ENCODE measurements at regions not wholly inside any gene's neighbourhood (a gene's known extent, or its start where the extent isn't known, plus 50 kb on each side); places are given as distances from the start of the nearest gene placed in this dataset.

DNA sequence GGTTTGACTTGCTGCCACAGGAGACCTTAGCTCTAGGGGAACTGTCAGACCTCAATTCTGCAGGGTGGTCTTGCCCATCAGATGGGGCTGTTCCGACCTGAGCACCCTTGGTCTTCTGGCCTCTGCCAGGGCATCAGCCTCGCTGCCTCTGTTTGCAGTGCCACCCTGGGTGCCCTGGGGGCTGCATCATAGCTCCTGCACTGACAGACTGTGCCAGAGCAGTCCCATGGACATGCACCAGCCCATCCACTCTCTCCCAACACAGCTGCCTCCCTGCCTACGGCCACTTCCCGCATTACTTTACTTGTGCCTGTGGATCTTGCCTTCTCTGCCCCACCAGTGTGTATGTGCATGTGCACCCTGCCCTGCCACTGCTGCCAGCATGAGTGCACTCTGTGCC, 884.7 kb upstream of the ARRDC3 start (continued):
- TF ChIP-seq JUNB (IDR thresholded peaks at IDR 0.05; ENCODE audit: unreplicated experiment) (no peak), STAT1 (IDR thresholded peaks at IDR 0.05; ENCODE audit: unreplicated experiment) (no peak), EZH2 (IDR thresholded peaks at IDR 0.05; ENCODE audit: low read depth, unreplicated experiment) (no peak), POLR2AphosphoS5 (IDR thresholded peaks at IDR 0.05; ENCODE audit: low read depth) (no peak), CREB1 (CRISPR knock-in tag; IDR thresholded peaks at IDR 0.05; ENCODE audit: low read depth) (no peak), ZNF114 (CRISPR knock-in tag; IDR thresholded peaks at IDR 0.05) (no peak), EZH2phosphoT487 (IDR thresholded peaks at IDR 0.05; ENCODE audit: unreplicated experiment) (no peak), ZNF331 (CRISPR knock-in tag; IDR thresholded peaks at IDR 0.05; ENCODE audit: low read depth) (no peak), NANOG (IDR thresholded peaks at IDR 0.05; ENCODE audit: borderline replicate concordance) (no peak)
- TF ChIP-seq, protein P1, sequence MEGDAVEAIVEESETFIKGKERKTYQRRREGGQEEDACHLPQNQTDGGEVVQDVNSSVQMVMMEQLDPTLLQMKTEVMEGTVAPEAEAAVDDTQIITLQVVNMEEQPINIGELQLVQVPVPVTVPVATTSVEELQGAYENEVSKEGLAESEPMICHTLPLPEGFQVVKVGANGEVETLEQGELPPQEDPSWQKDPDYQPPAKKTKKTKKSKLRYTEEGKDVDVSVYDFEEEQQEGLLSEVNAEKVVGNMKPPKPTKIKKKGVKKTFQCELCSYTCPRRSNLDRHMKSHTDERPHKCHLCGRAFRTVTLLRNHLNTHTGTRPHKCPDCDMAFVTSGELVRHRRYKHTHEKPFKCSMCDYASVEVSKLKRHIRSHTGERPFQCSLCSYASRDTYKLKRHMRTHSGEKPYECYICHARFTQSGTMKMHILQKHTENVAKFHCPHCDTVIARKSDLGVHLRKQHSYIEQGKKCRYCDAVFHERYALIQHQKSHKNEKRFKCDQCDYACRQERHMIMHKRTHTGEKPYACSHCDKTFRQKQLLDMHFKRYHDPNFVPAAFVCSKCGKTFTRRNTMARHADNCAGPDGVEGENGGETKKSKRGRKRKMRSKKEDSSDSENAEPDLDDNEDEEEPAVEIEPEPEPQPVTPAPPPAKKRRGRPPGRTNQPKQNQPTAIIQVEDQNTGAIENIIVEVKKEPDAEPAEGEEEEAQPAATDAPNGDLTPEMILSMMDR (conservative IDR thresholded peaks at IDR 0.05; ENCODE audit: low read depth in 2 of 2), result no peak
- TF ChIP-seq, protein P2, sequence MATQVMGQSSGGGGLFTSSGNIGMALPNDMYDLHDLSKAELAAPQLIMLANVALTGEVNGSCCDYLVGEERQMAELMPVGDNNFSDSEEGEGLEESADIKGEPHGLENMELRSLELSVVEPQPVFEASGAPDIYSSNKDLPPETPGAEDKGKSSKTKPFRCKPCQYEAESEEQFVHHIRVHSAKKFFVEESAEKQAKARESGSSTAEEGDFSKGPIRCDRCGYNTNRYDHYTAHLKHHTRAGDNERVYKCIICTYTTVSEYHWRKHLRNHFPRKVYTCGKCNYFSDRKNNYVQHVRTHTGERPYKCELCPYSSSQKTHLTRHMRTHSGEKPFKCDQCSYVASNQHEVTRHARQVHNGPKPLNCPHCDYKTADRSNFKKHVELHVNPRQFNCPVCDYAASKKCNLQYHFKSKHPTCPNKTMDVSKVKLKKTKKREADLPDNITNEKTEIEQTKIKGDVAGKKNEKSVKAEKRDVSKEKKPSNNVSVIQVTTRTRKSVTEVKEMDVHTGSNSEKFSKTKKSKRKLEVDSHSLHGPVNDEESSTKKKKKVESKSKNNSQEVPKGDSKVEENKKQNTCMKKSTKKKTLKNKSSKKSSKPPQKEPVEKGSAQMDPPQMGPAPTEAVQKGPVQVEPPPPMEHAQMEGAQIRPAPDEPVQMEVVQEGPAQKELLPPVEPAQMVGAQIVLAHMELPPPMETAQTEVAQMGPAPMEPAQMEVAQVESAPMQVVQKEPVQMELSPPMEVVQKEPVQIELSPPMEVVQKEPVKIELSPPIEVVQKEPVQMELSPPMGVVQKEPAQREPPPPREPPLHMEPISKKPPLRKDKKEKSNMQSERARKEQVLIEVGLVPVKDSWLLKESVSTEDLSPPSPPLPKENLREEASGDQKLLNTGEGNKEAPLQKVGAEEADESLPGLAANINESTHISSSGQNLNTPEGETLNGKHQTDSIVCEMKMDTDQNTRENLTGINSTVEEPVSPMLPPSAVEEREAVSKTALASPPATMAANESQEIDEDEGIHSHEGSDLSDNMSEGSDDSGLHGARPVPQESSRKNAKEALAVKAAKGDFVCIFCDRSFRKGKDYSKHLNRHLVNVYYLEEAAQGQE (IDR thresholded peaks at IDR 0.05; ENCODE audit: unreplicated experiment), result no peak

DNA sequence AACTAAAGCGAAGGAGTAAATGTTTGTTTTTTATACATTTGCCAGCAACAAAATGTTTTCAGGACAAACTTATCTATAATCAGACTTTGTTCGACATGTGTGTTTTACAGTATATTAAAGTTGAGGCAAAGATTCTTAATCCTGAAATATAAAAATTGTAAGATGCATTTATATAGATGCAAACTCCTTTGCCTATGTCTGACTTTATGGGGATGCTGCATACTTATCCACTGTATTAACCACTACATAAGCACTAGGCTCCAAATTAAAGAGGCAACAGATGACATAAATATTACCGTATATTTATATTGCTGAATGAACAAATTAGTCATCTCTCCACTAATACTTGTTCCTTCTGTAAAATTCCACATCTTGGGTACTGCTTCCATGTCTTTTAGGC, 882.7 kb upstream of the ARRDC3 start:
- H3K27me3 Mint-ChIP-seq (ENCODE audit: insufficient read depth, low read depth, poor library complexity), result no peaks in the 10 kb centered on the region
- Histone ChIP-seq H3K27ac (ENCODE audit: low read depth) (no peak overlapping the region), H3K36me3 (ENCODE audit: insufficient read depth) (no peaks in the 10 kb centered on the region), H3K4me3 (no peak overlapping the region), H3K4me1 (ENCODE audit: insufficient read depth) (peaks cover 21% of the 10 kb centered on the region), H3K27me3 (ENCODE audit: insufficient read depth) (no peaks in the 10 kb centered on the region), H3F3A (replicated peaks; ENCODE audit: low read depth) (no peaks in the 10 kb centered on the region), H2AFZ (no peak overlapping the region), H3K79me2 (replicated peaks; ENCODE audit: insufficient read depth) (no peaks in the 10 kb centered on the region), H4K20me1 (replicated peaks; ENCODE audit: insufficient read depth) (no peaks in the 10 kb centered on the region), H3K4me2 (no peak overlapping the region), H3K9me2 (ENCODE audit: insufficient read depth) (no peaks in the 10 kb centered on the region)
- H3K4me3 Mint-ChIP-seq, result no peak overlapping the region
- peaks cover 11% of the 10 kb centered on the region for H3K4me1 Mint-ChIP-seq
- no peak overlapping the region for H3K27ac Mint-ChIP-seq
- H3K9me3 Mint-ChIP-seq, result no peaks in the 10 kb centered on the region
- ATAC-seq (no peak), DNase-seq (ENCODE audit: low spot score) (no peak)
- no peaks in the 10 kb centered on the region for H3K36me3 Mint-ChIP-seq (ENCODE audit: low read depth)
- no peak for TF ChIP-seq ZNF114 (CRISPR knock-in tag; IDR thresholded peaks at IDR 0.05)
- TF ChIP-seq, protein P3, sequence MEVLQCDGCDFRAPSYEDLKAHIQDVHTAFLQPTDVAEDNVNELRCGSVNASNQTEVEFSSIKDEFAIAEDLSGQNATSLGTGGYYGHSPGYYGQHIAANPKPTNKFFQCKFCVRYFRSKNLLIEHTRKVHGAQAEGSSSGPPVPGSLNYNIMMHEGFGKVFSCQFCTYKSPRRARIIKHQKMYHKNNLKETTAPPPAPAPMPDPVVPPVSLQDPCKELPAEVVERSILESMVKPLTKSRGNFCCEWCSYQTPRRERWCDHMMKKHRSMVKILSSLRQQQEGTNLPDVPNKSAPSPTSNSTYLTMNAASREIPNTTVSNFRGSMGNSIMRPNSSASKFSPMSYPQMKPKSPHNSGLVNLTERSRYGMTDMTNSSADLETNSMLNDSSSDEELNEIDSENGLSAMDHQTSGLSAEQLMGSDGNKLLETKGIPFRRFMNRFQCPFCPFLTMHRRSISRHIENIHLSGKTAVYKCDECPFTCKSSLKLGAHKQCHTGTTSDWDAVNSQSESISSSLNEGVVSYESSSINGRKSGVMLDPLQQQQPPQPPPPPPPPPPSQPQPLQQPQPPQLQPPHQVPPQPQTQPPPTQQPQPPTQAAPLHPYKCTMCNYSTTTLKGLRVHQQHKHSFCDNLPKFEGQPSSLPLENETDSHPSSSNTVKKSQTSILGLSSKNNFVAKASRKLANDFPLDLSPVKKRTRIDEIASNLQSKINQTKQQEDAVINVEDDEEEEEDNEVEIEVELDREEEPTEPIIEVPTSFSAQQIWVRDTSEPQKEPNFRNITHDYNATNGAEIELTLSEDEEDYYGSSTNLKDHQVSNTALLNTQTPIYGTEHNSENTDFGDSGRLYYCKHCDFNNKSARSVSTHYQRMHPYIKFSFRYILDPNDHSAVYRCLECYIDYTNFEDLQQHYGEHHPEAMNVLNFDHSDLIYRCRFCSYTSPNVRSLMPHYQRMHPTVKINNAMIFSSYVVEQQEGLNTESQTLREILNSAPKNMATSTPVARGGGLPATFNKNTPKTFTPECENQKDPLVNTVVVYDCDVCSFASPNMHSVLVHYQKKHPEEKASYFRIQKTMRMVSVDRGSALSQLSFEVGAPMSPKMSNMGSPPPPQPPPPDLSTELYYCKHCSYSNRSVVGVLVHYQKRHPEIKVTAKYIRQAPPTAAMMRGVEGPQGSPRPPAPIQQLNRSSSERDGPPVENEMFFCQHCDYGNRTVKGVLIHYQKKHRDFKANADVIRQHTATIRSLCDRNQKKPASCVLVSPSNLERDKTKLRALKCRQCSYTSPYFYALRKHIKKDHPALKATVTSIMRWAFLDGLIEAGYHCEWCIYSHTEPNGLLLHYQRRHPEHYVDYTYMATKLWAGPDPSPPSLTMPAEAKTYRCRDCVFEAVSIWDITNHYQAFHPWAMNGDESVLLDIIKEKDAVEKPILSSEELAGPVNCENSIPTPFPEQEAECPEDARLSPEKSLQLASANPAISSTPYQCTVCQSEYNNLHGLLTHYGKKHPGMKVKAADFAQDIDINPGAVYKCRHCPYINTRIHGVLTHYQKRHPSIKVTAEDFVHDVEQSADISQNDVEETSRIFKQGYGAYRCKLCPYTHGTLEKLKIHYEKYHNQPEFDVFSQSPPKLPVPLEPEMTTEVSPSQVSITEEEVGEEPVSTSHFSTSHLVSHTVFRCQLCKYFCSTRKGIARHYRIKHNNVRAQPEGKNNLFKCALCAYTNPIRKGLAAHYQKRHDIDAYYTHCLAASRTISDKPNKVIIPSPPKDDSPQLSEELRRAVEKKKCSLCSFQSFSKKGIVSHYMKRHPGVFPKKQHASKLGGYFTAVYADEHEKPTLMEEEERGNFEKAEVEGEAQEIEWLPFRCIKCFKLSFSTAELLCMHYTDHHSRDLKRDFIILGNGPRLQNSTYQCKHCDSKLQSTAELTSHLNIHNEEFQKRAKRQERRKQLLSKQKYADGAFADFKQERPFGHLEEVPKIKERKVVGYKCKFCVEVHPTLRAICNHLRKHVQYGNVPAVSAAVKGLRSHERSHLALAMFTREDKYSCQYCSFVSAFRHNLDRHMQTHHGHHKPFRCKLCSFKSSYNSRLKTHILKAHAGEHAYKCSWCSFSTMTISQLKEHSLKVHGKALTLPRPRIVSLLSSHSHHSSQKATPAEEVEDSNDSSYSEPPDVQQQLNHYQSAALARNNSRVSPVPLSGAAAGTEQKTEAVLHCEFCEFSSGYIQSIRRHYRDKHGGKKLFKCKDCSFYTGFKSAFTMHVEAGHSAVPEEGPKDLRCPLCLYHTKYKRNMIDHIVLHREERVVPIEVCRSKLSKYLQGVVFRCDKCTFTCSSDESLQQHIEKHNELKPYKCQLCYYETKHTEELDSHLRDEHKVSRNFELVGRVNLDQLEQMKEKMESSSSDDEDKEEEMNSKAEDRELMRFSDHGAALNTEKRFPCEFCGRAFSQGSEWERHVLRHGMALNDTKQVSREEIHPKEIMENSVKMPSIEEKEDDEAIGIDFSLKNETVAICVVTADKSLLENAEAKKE (CRISPR knock-in tag; IDR thresholded peaks at IDR 0.05), result no peak
- TF ChIP-seq JUNB (IDR thresholded peaks at IDR 0.05; ENCODE audit: unreplicated experiment), result no peak
- no peak for TF ChIP-seq EZH2phosphoT487 (IDR thresholded peaks at IDR 0.05; ENCODE audit: unreplicated experiment)
- no peak for TF ChIP-seq ZNF331 (CRISPR knock-in tag; IDR thresholded peaks at IDR 0.05; ENCODE audit: low read depth)
- TF ChIP-seq NANOG (IDR thresholded peaks at IDR 0.05; ENCODE audit: borderline replicate concordance), result no peak
- no peak for TF ChIP-seq POLR2AphosphoS5 (IDR thresholded peaks at IDR 0.05; ENCODE audit: low read depth)
- TF ChIP-seq, protein P4, sequence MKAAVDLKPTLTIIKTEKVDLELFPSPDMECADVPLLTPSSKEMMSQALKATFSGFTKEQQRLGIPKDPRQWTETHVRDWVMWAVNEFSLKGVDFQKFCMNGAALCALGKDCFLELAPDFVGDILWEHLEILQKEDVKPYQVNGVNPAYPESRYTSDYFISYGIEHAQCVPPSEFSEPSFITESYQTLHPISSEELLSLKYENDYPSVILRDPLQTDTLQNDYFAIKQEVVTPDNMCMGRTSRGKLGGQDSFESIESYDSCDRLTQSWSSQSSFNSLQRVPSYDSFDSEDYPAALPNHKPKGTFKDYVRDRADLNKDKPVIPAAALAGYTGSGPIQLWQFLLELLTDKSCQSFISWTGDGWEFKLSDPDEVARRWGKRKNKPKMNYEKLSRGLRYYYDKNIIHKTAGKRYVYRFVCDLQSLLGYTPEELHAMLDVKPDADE (IDR thresholded peaks at IDR 0.05), result no peak
- TF ChIP-seq STAT1 (IDR thresholded peaks at IDR 0.05; ENCODE audit: unreplicated experiment), result no peak

Measured in GM23338 (cell line).